ENCODE measurements at regions not wholly inside any gene's neighbourhood (a gene's known extent, or its start where the extent isn't known, plus 50 kb on each side); places are given as distances from the start of the nearest gene placed in this dataset.

GRCh38 chr20:36825385-36826104 is 50.4 kb upstream of the TLDC2 start:
- Mint-ChIP-seq H3K27me3 (ENCODE audit: insufficient read depth, low read depth, poor library complexity) (peaks cover 5% of the 10 kb centered on the region), H3K27ac (no peak overlapping the region), H3K4me1 (peaks cover 4% of the 10 kb centered on the region), H3K36me3 (ENCODE audit: low read depth) (peaks cover 29% of the 10 kb centered on the region), H3K9me3 (no peaks in the 10 kb centered on the region), H3K4me3 (no peak overlapping the region)
- ATAC-seq: no peak
- H3F3A ChIP-seq (replicated peaks; ENCODE audit: low read depth): no peaks in the 10 kb centered on the region
- TF ChIP-seq EZH2phosphoT487 (IDR thresholded peaks at IDR 0.05; ENCODE audit: unreplicated experiment) (no peak), CREB1 (CRISPR knock-in tag; IDR thresholded peaks at IDR 0.05; ENCODE audit: low read depth) (no peak), CTCF (conservative IDR thresholded peaks at IDR 0.05; ENCODE audit: low read depth in 2 of 2) (no peak), JUNB (IDR thresholded peaks at IDR 0.05; ENCODE audit: unreplicated experiment) (no peak), NANOG (IDR thresholded peaks at IDR 0.05; ENCODE audit: borderline replicate concordance) (no peak), ZNF114 (CRISPR knock-in tag; IDR thresholded peaks at IDR 0.05) (no peak), STAT1 (IDR thresholded peaks at IDR 0.05; ENCODE audit: unreplicated experiment) (no peak), POLR2AphosphoS5 (IDR thresholded peaks at IDR 0.05; ENCODE audit: low read depth) (no peak), ZNF462 (CRISPR knock-in tag; IDR thresholded peaks at IDR 0.05) (no peak), ZNF331 (CRISPR knock-in tag; IDR thresholded peaks at IDR 0.05; ENCODE audit: low read depth) (no peak)
- TF ChIP-seq, protein P1, sequence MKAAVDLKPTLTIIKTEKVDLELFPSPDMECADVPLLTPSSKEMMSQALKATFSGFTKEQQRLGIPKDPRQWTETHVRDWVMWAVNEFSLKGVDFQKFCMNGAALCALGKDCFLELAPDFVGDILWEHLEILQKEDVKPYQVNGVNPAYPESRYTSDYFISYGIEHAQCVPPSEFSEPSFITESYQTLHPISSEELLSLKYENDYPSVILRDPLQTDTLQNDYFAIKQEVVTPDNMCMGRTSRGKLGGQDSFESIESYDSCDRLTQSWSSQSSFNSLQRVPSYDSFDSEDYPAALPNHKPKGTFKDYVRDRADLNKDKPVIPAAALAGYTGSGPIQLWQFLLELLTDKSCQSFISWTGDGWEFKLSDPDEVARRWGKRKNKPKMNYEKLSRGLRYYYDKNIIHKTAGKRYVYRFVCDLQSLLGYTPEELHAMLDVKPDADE (IDR thresholded peaks at IDR 0.05): no peak
- TF ChIP-seq, protein P2, sequence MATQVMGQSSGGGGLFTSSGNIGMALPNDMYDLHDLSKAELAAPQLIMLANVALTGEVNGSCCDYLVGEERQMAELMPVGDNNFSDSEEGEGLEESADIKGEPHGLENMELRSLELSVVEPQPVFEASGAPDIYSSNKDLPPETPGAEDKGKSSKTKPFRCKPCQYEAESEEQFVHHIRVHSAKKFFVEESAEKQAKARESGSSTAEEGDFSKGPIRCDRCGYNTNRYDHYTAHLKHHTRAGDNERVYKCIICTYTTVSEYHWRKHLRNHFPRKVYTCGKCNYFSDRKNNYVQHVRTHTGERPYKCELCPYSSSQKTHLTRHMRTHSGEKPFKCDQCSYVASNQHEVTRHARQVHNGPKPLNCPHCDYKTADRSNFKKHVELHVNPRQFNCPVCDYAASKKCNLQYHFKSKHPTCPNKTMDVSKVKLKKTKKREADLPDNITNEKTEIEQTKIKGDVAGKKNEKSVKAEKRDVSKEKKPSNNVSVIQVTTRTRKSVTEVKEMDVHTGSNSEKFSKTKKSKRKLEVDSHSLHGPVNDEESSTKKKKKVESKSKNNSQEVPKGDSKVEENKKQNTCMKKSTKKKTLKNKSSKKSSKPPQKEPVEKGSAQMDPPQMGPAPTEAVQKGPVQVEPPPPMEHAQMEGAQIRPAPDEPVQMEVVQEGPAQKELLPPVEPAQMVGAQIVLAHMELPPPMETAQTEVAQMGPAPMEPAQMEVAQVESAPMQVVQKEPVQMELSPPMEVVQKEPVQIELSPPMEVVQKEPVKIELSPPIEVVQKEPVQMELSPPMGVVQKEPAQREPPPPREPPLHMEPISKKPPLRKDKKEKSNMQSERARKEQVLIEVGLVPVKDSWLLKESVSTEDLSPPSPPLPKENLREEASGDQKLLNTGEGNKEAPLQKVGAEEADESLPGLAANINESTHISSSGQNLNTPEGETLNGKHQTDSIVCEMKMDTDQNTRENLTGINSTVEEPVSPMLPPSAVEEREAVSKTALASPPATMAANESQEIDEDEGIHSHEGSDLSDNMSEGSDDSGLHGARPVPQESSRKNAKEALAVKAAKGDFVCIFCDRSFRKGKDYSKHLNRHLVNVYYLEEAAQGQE (IDR thresholded peaks at IDR 0.05; ENCODE audit: unreplicated experiment): no peak
- peak; percentile 35 for DNase-seq (ENCODE audit: low spot score)
- no peak overlapping the region for H3K4me2 ChIP-seq
- no peaks in the 10 kb centered on the region for H3K9me2 ChIP-seq (ENCODE audit: insufficient read depth)
- no peak overlapping the region for H3K27ac ChIP-seq (ENCODE audit: low read depth)
- H3K4me1 ChIP-seq (ENCODE audit: insufficient read depth): 0 out of 2 replicates have a peak, but pooled peaks cover 5% of the 10 kb centered on the region
- H3K4me3 ChIP-seq: no peak overlapping the region
- no peaks in the 10 kb centered on the region for H3K27me3 ChIP-seq (ENCODE audit: insufficient read depth)
- H3K36me3 ChIP-seq (ENCODE audit: insufficient read depth): no peaks in the 10 kb centered on the region; the same call in 1 of the 2 replicates
- no peak overlapping the region for H2AFZ ChIP-seq
- no peaks in the 10 kb centered on the region for H3K79me2 ChIP-seq (replicated peaks; ENCODE audit: insufficient read depth)
- no peaks in the 10 kb centered on the region for H4K20me1 ChIP-seq (replicated peaks; ENCODE audit: insufficient read depth)
